ENCODE measurements at regions not wholly inside any gene's neighbourhood (a gene's known extent, or its start where the extent isn't known, plus 50 kb on each side); places are given as distances from the start of the nearest gene placed in this dataset.
"Not testable (repeated sequence)": the region's sequence is repeated elsewhere in the genome, so short reads cannot be mapped to it uniquely, and the experiment has no call there.

DNA sequence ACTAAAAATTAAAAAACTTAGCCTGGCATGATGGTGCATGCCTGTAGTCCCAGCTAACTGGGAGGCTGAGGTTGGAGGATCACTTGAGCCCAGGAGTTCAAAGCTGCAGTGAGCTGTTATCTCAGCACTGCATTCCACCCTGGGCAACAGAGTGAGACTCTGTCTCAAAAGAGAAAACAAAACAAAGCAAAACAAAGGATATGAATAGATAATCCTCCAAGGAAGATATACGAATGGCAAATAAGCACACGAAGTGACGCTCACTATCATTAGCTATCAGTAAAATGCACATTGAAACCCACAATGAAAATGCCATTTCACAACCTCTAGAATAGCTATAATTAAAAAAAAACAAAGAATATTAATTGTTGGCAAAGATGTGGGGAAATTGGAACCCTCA is 386.2 kb upstream of the CCL2 start:
- no peak for DNase-seq (ENCODE audit: low read depth)
- no peak for TF ChIP-seq CTCF (IDR thresholded peaks at IDR 0.05; ENCODE audit: control insufficient read depth, insufficient read depth, low read depth, low read length, missing control alignments)
- no peak overlapping the region for H3K4me3 ChIP-seq (ENCODE audit: control insufficient read depth, low read depth, low read length)

DNA sequence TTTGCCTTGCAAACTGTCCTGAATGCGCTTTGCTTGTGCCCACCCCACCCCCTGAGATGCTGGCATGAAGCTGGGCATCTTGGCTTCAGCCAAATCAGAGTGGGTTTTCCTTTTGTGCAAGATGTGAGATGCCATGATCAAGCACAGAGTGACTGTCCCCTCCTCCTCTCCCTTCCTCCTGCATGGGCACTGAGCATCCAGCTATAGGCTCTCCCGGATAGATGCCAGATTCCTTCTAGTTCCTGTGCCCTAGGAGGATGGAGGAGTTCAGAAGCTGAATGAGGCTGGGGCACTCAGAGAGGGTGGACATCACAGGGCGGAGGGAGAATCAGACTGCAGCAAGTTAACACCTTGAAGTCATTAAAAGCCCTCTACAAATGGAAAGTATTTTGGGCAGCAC is 384.1 kb upstream of the CCL2 start:
- no peak overlapping the region for H3K4me3 ChIP-seq (ENCODE audit: control insufficient read depth, low read depth, low read length)
- no peak for TF ChIP-seq CTCF (IDR thresholded peaks at IDR 0.05; ENCODE audit: control insufficient read depth, insufficient read depth, low read depth, low read length, missing control alignments)
- DNase-seq (ENCODE audit: low read depth) = no peak

GRCh38 chr17:33871720-33872540 is 383.2 kb upstream of the CCL2 start:
- H3K4me3 ChIP-seq (ENCODE audit: control insufficient read depth, low read depth, low read length) = no peak overlapping the region
- DNase-seq (ENCODE audit: low read depth) = no peak
- TF ChIP-seq CTCF (IDR thresholded peaks at IDR 0.05; ENCODE audit: control insufficient read depth, insufficient read depth, low read depth, low read length, missing control alignments) = no peak

GRCh38 chr17:33873201-33873617 is 381.9 kb upstream of the CCL2 start:
- no peak for DNase-seq (ENCODE audit: low read depth)
- H3K4me3 ChIP-seq (ENCODE audit: control insufficient read depth, low read depth, low read length) = no peak overlapping the region
- no peak for TF ChIP-seq CTCF (IDR thresholded peaks at IDR 0.05; ENCODE audit: control insufficient read depth, insufficient read depth, low read depth, low read length, missing control alignments)

DNA sequence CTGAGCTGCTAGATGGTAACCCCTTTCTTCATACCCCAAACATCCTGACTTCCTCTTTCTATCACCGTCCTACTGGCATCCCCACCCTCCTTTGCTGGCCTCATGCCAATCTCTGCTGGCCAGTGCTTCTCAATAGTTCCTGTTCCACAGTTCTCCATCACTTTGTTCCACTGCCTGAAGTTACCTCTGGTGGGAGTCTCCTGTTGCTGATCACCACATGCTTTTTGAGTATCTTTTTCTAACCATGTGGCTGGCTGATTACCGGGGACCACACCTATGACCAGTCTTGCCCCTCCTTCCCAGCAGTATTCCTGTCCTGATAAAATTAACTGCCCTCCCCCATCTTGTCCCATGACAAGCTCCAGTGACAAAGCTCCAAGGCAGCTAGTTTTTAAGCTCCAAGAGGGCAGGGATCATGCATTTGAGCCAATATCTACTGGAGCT is 380.4 kb upstream of the CCL2 start:
- no peak for TF ChIP-seq CTCF (IDR thresholded peaks at IDR 0.05; ENCODE audit: control insufficient read depth, insufficient read depth, low read depth, low read length, missing control alignments)
- no peak for DNase-seq (ENCODE audit: low read depth)
- no peak overlapping the region for H3K4me3 ChIP-seq (ENCODE audit: control insufficient read depth, low read depth, low read length)

DNA sequence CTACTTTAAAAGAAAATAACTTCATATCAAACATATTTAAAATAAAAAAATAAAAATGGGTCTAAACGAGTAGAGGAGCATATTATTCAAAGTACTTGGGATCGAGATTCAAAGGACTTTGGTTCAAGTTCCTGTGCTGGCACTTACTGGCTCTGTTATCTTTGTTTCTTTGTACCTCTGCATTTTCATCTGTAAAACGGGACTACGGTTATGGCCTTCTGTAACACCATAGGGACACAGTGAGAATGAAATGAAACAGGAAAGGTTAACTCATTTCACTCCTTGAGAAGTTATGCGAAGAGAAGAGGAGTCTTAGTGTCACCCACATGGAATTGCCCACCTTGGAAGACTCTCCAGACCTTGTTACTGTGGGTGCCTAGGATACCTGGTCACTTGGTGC is 379.1 kb upstream of the CCL2 start:
- no peak for DNase-seq (ENCODE audit: low read depth)
- TF ChIP-seq CTCF (IDR thresholded peaks at IDR 0.05; ENCODE audit: control insufficient read depth, insufficient read depth, low read depth, low read length, missing control alignments) = no peak
- no peak overlapping the region for H3K4me3 ChIP-seq (ENCODE audit: control insufficient read depth, low read depth, low read length)

GRCh38 chr17:33882273-33882672 is 372.8 kb upstream of the CCL2 start:
- not testable (repeated sequence) for DNase-seq (ENCODE audit: low read depth); H3K4me3 ChIP-seq (ENCODE audit: control insufficient read depth, low read depth, low read length)

DNA sequence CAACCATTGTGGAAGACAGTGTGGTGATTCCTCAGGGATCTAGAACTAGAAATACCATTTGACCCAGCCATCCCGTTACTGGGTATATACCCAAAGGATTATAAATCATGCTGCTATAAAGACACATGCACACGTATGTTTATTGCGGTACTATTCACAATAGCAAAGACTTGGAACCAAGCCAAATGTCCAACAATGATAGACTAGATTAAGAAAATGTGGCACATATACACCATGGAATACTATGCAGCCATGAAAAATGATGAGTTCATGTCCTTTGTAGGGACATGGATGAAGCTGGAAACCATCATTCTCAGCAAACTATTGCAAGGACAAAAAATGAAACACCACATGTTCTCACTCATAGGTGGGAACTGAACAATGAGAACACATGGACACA is 372.4 kb upstream of the CCL2 start:
- not testable (repeated sequence) for H3K4me3 ChIP-seq (ENCODE audit: control insufficient read depth, low read depth, low read length); DNase-seq (ENCODE audit: low read depth)

Measured in AG09309 (cell line).